ENCODE measurements at regions not wholly inside any gene's neighbourhood (a gene's known extent, or its start where the extent isn't known, plus 50 kb on each side); places are given as distances from the start of the nearest gene placed in this dataset.
A peak's percentile ranks its signal among the peaks of the same experiment; 100 is the strongest.

GRCh38 chr6:15131651-15132061 lies 114.2 kb upstream of the JARID2 start:
- Mint-ChIP-seq H3K4me1 (peaks cover 2 to 11% (median 6%) of the 10 kb centered on the region in 3 donors), H3K9me3 (no peaks in the 10 kb centered on the region), H3K4me3 (no peak overlapping the region), H3K36me3 (peaks cover 1% of the 10 kb centered on the region), H3K27me3 (no peaks in the 10 kb centered on the region), H3K27ac (no peak overlapping the region)

DNA sequence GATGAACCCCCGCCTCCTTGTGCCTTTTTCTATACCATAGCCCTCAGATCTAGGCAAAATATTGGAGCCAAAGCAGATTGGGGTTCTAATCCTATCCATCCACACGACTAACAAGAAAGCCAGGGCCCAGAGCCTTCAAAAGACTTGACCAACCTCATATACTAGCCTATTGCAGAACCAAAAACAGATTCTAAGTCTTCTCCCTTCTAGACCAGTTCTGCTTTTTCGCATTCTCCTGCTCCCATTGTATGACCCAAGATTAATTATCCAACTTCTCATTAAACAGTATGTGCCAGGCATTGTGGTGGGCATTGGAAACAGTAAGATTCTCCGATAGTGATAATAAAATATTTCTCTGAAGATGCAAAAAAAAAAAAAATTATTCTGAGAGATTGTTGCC lies 113.7 kb upstream of the JARID2 start:
- Mint-ChIP-seq H3K27me3 (no peaks in the 10 kb centered on the region), H3K4me3 (no peak overlapping the region), H3K4me1 (peaks cover 2 to 11% (median 6%) of the 10 kb centered on the region in 3 donors), H3K36me3 (peaks cover 1% of the 10 kb centered on the region), H3K27ac (no peak overlapping the region), H3K9me3 (no peaks in the 10 kb centered on the region)

GRCh38 chr6:15132854-15133670 lies 112.8 kb upstream of the JARID2 start:
- Mint-ChIP-seq H3K27ac (no peak overlapping the region), H3K9me3 (no peaks in the 10 kb centered on the region), H3K4me1 (peaks cover 2 to 11% (median 6%) of the 10 kb centered on the region in 3 donors), H3K4me3 (no peak overlapping the region), H3K36me3 (peaks cover 1% of the 10 kb centered on the region), H3K27me3 (no peaks in the 10 kb centered on the region)

- Mint-ChIP-seq H3K9me3 (peaks cover 0 to 2% (median 0%) of the 10 kb centered on the region in 3 donors), H3K4me1 (peaks cover 0 to 3% (median 0%) of the 10 kb centered on the region in 3 donors), H3K4me3 (no peak overlapping the region), H3K27me3 (peaks cover 5% of the 10 kb centered on the region), H3K36me3 (peaks cover 3% of the 10 kb centered on the region), H3K27ac (no peak overlapping the region)
Observed at GRCh38 chr6:15137086-15137485, 108.8 kb upstream of the JARID2 start.

GRCh38 chr6:15143086-15143485 lies 102.8 kb upstream of the JARID2 start:
- Mint-ChIP-seq H3K36me3 (peaks cover 2% of the 10 kb centered on the region), H3K9me3 (peaks cover 0 to 2% (median 0%) of the 10 kb centered on the region in 3 donors), H3K27me3 (peaks cover 6% of the 10 kb centered on the region), H3K4me1 (peaks cover 0 to 4% (median 0%) of the 10 kb centered on the region in 3 donors), H3K27ac (no peak overlapping the region), H3K4me3 (no peak overlapping the region)

DNA sequence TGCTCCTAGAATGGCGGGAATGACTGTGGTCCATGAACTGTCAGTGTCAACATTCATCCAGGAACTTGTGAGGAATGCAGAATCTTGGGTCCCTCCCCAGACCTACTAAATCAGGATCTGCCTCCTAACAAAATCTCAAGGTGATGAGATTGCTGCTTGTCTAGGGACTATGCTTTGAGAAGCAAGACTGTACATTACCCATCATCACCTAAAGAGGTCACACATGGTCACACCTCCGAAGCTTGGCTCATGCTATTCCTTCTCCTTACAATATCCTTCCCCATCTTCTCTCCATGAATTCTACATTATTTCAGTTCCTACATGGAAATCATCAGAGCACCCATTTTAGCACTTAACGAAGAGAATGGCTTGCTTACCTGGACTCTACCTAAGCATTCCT lies 102.3 kb upstream of the JARID2 start:
- Mint-ChIP-seq H3K9me3 (peaks cover 0 to 2% (median 0%) of the 10 kb centered on the region in 3 donors), H3K4me3 (no peak overlapping the region), H3K27ac (no peak overlapping the region), H3K27me3 (peaks cover 6% of the 10 kb centered on the region), H3K36me3 (peaks cover 2% of the 10 kb centered on the region), H3K4me1 (peaks cover 0 to 4% (median 0%) of the 10 kb centered on the region in 3 donors)

GRCh38 chr6:15145821-15146220 lies 100.0 kb upstream of the JARID2 start:
- Mint-ChIP-seq H3K27ac (no peak overlapping the region), H3K4me1 (peaks cover 0 to 2% (median under 1%) of the 10 kb centered on the region in 3 donors), H3K4me3 (no peak overlapping the region), H3K27me3 (peaks cover 3% of the 10 kb centered on the region), H3K36me3 (no peaks in the 10 kb centered on the region), H3K9me3 (no peaks in the 10 kb centered on the region)

DNA sequence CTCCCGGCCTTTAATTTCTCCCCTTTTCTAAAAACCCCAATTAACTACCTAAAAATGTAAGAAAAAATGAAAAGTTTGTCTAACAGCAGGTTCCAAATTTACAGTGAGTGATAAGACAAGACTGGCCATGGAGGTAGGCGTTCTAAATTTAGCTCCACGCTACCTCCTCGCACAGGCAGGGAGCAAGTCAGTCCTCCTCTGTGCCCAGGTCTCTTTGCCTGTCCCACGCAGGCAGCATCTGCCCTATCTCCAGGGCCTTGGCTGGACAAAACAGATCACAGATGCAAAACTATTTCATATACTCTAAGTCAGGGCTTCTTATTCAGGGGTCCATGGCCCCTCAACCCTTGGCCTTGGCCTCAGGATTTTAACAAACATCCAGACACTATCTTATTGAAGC lies 98.0 kb upstream of the JARID2 start:
- Mint-ChIP-seq H3K27ac (no peak overlapping the region), H3K36me3 (no peaks in the 10 kb centered on the region), H3K4me3 (no peak overlapping the region), H3K4me1 (peaks cover 5 to 9% (median 6%) of the 10 kb centered on the region in 3 donors), H3K27me3 (no peaks in the 10 kb centered on the region), H3K9me3 (no peaks in the 10 kb centered on the region)

GRCh38 chr6:15148356-15148946 lies 97.4 kb upstream of the JARID2 start:
- H3K27me3 Mint-ChIP-seq: no peaks in the 10 kb centered on the region

DNA sequence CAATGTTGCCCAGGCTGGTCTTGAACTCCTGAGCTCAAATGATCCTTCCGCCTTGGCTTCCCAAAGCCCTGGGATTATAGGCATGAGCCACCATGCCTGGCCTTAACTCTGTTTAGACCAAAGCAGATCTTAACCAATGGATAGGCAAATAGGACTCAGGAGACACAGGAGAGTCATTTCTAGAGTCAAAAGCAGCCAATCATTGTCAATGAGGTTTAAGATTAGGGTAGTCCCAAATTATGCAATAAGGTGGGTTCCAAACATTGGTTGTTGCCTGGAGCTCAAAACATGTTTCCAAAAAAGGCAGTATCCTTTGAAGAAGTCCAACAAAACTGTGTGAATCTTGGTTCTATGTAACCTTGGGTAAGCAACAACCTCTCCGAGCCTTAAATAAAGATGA lies 95.7 kb upstream of the JARID2 start:
- H3K4me3 Mint-ChIP-seq: no peak overlapping the region
- H3K4me1 Mint-ChIP-seq: peaks cover 5 to 9% (median 6%) of the 10 kb centered on the region in 3 donors
- H3K36me3 Mint-ChIP-seq: no peaks in the 10 kb centered on the region
- H3K27ac Mint-ChIP-seq: no peak overlapping the region
- no peaks in the 10 kb centered on the region for H3K9me3 Mint-ChIP-seq
- H3K27me3 Mint-ChIP-seq: no peaks in the 10 kb centered on the region

More at GRCh38 chr6:15148356-15148946, 97.4 kb upstream of the JARID2 start:
- Mint-ChIP-seq H3K4me3 (no peak overlapping the region), H3K4me1 (peaks cover 5 to 9% (median 6%) of the 10 kb centered on the region in 3 donors), H3K36me3 (no peaks in the 10 kb centered on the region), H3K9me3 (no peaks in the 10 kb centered on the region), H3K27ac (no peak overlapping the region)

DNA sequence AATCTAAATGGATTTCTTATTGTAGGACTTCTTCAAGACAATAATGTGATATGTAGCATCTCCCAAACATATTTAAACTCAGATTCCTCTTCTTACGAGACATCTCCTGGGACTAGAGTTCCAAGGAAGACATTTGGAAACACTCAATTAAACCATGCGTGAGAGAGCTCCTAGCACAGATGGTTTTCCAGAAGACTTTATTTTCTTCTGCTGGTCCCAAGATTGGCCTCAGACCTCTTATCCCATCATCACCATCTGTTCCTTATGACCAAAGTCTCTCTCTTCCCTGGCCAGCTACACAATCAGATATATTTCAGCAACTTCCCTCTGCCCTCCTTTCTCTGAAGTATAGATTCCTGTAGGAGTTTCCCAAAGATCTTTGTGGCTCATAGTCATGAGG lies 93.2 kb upstream of the JARID2 start:
- Mint-ChIP-seq H3K4me1 (peaks cover 5 to 9% (median 6%) of the 10 kb centered on the region in 3 donors), H3K4me3 (peak overlapping the region in 1 of 4 donors; percentile 29), H3K36me3 (no peaks in the 10 kb centered on the region), H3K27ac (peak overlapping the region in 1 of 3 donors; percentile 53), H3K9me3 (no peaks in the 10 kb centered on the region), H3K27me3 (no peaks in the 10 kb centered on the region)

DNA sequence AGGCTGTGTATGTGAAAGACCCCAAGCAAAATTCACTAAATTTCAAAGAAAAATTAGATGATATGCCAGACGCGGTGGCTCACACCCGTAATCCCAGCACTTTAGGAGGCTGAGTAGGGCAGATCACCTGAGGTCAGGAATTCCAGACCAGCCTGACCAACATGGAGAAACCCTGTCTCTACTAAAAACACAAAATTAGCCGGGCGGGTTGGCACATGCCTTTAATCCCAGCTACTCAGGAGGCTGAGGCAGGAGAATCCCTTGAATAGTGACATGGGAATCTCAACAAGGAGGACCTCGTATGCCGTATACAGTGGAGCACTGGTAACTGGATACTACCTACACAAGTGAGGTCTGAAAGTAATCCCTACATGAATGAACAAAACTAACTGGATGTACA lies 92.7 kb upstream of the JARID2 start:
- Mint-ChIP-seq H3K36me3 (no peaks in the 10 kb centered on the region), H3K9me3 (no peaks in the 10 kb centered on the region), H3K27ac (no peak overlapping the region)

DNA sequence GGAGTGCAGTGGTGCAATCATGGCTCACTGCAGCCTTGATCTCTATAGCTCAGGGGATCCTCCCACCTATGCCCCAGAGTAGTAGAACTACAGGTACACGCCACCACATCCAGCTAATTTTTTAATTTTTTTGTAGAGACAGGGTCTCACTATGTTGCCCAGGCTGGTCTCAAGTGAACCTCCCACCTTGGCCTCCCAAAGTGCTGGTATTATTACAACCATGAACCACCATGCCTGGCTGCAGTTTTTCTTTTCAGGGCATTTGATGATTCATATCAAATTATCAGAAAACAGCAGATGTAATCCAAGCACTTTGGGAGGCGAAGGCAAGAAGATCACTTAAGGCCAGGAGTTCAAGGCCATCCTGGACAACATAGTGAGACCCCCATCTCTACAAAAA lies 88.4 kb upstream of the JARID2 start:
- H3K9me3 Mint-ChIP-seq: no peaks in the 10 kb centered on the region
- H3K27me3 Mint-ChIP-seq: no peaks in the 10 kb centered on the region
- H3K27ac Mint-ChIP-seq: peak overlapping the region in 1 of 3 donors; percentile 2
- H3K4me3 Mint-ChIP-seq: no peak overlapping the region
- no peaks in the 10 kb centered on the region for H3K4me1 Mint-ChIP-seq
- peaks cover 3% of the 10 kb centered on the region for H3K36me3 Mint-ChIP-seq

More for the DNA sequence above, 92.7 kb upstream of the JARID2 start:
- Mint-ChIP-seq H3K4me3 (no peak overlapping the region), H3K27me3 (no peaks in the 10 kb centered on the region), H3K4me1 (peaks cover 5 to 9% (median 6%) of the 10 kb centered on the region in 3 donors)

- Mint-ChIP-seq H3K36me3 (peaks cover 3% of the 10 kb centered on the region), H3K4me3 (no peak overlapping the region), H3K27ac (no peak overlapping the region), H3K27me3 (no peaks in the 10 kb centered on the region), H3K9me3 (no peaks in the 10 kb centered on the region), H3K4me1 (no peaks in the 10 kb centered on the region)
Observed at GRCh38 chr6:15158821-15159619, 86.8 kb upstream of the JARID2 start.

GRCh38 chr6:15160812-15161211 lies 85.1 kb upstream of the JARID2 start:
- no peaks in the 10 kb centered on the region for H3K27me3 Mint-ChIP-seq
- no peaks in the 10 kb centered on the region for H3K4me1 Mint-ChIP-seq
- no peak overlapping the region for H3K4me3 Mint-ChIP-seq
- H3K9me3 Mint-ChIP-seq: no peaks in the 10 kb centered on the region
- H3K27ac Mint-ChIP-seq: no peak overlapping the region
- H3K36me3 Mint-ChIP-seq: peaks cover 4% of the 10 kb centered on the region

Measured in IgD-negative memory B cell (primary cell).